ENCODE measurements at regions not wholly inside any gene's neighbourhood (a gene's known extent, or its start where the extent isn't known, plus 50 kb on each side); places are given as distances from the start of the nearest gene placed in this dataset.

- TF ChIP-seq, protein P1, sequence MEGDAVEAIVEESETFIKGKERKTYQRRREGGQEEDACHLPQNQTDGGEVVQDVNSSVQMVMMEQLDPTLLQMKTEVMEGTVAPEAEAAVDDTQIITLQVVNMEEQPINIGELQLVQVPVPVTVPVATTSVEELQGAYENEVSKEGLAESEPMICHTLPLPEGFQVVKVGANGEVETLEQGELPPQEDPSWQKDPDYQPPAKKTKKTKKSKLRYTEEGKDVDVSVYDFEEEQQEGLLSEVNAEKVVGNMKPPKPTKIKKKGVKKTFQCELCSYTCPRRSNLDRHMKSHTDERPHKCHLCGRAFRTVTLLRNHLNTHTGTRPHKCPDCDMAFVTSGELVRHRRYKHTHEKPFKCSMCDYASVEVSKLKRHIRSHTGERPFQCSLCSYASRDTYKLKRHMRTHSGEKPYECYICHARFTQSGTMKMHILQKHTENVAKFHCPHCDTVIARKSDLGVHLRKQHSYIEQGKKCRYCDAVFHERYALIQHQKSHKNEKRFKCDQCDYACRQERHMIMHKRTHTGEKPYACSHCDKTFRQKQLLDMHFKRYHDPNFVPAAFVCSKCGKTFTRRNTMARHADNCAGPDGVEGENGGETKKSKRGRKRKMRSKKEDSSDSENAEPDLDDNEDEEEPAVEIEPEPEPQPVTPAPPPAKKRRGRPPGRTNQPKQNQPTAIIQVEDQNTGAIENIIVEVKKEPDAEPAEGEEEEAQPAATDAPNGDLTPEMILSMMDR (IDR thresholded peaks at IDR 0.05; ENCODE audit: insufficient read depth, low read depth, low read length, missing control alignments): no peak
- H3K4me3 ChIP-seq (ENCODE audit: low read length): no peak overlapping the region
Observed at GRCh38 chrX:117543885-117544284, 572.7 kb downstream of the KLHL13 start.

DNA sequence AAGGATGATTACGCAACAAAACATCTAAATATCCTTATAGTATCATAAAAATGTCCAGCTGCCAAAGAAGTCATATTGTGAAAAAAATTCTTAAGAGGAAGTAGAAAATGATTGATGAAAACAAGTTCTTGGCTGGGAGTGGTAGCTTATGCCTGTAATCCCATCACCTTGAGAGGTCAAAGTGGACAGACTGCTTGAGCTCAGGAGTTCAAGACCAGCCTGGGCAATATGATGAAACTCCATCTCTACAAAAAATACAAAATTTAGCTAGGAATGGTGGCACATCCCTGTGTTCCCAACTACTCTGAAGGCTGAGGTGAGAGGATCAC lies 577.6 kb downstream of the KLHL13 start:
- no peak for DNase-seq (ENCODE audit: low read depth)
- TF ChIP-seq, protein P1 (IDR thresholded peaks at IDR 0.05; ENCODE audit: insufficient read depth, low read depth, low read length, missing control alignments): no peak
- H3K4me3 ChIP-seq (ENCODE audit: low read length): no peak overlapping the region

More at GRCh38 chrX:117543885-117544284, 572.7 kb downstream of the KLHL13 start:
- no peak for DNase-seq (ENCODE audit: low read depth)

DNA sequence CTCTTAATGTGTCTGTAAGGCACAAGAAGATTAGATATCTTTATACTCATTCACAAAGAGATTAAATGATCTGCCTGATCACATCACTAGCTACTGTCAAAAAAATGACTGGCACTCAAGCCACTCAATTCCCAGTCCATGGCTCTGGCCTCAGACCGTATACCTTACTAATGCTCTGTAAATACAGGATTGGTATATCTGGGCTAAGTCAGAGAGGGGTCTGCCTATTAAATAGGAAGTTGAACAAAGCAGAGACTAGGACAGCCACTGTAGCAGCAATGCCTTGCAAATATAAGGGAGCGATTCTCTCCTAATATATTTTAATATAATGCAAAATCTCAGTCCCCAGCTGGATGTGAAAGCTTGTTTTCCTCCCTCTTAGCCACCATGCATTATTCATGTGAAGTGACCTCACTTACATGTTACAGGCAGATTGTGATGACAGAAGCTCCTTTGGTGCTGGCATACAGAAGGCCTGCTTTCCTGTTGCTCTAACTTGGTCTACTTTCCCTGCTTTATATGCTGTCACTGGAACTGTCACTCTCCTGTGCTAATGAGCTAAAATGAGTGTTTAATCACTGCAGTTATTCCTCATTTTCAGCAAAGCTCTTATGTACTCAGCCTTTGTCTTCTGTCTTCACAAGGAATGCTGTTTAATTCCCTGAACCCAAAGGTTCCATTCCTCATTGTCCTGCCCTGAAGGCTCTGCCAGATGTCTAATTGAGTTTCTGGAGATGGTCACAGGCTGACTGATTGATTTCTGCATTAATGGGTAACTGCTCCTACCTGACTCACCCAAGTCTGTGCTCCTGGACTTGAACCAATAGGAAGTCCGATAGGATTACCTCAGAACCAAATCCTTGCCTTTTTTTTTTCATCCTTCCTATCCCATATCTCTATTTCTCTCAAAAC lies 578.2 kb downstream of the KLHL13 start:
- TF ChIP-seq, protein P1 (IDR thresholded peaks at IDR 0.05; ENCODE audit: insufficient read depth, low read depth, low read length, missing control alignments): no peak
- no peak overlapping the region for H3K4me3 ChIP-seq (ENCODE audit: low read length)
- no peak for DNase-seq (ENCODE audit: low read depth)

GRCh38 chrX:117532339-117532738 lies 584.3 kb downstream of the KLHL13 start:
- H3K4me3 ChIP-seq (ENCODE audit: low read length): no peak overlapping the region
- TF ChIP-seq, protein P1 (IDR thresholded peaks at IDR 0.05; ENCODE audit: insufficient read depth, low read depth, low read length, missing control alignments): no peak
- DNase-seq (ENCODE audit: low read depth): no peak

DNA sequence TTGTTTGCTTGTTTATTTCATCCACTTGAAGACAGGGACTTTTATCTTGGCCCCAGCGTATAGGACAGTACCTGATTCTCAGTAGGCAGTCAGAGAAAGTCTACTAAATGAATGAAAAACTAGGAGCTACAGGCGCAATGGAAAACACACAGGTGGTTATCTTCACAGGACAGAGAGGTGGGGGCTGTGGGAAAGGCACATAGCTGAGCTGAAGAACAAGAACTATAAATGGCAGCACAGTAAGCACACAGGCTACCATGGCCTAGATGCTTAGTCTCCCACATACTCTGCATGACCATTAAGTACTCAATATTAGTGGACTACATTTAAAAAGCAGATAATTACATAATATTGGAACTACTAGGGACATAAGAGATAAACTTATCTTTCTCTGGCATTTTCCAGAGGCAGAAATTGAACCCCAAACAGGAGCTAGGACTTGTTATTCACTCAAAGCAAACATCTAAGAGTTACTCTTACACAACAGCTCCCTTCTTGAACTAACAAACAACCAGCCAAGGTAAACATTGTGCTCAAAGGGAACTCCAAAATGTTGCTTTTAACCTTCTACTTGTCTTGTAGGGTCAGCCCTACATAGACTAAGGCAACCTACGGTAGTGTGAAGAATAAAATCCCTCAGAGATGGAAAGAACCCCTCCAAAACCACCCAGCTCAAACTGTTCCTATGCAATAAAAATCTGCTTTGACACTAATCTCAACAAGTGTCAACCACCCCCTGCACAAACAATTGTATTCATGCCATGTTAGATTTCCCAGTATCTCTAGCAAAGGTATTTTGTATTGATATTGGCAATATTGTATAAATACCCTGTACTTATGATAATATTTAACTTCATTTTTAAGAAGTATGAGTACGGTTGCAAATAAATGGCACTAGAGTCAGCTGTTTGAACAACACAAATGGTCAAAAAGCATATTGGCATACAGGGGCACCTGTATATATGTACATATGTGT lies 593.6 kb downstream of the KLHL13 start:
- TF ChIP-seq, protein P1 (IDR thresholded peaks at IDR 0.05; ENCODE audit: insufficient read depth, low read depth, low read length, missing control alignments): no peak
- DNase-seq (ENCODE audit: low read depth): no peak
- no peak overlapping the region for H3K4me3 ChIP-seq (ENCODE audit: low read length)

DNA sequence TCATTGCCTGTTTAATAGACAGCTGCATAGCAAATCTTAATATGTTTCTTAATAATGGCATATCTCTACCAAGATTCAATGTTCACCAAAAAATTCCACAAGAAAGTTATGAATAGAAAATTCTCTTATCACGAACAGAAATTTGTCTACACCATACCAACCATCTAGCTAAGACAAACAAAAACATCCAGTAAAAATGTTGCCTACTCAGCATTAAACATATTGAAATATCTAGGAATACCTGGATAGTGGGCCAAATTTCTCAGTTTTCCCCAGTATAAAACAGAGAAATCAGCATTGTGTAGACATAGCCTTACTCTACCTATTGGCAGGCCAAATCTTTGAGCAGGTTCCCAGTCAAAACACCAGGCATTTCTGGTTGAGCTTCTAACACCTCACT lies 598.6 kb downstream of the KLHL13 start:
- H3K4me3 ChIP-seq (ENCODE audit: low read length): no peak overlapping the region
- TF ChIP-seq, protein P1 (IDR thresholded peaks at IDR 0.05; ENCODE audit: insufficient read depth, low read depth, low read length, missing control alignments): no peak
- DNase-seq (ENCODE audit: low read depth): no peak
